ENCODE measurements at regions not wholly inside any gene's neighbourhood (a gene's known extent, or its start where the extent isn't known, plus 50 kb on each side); places are given as distances from the start of the nearest gene placed in this dataset.

DNA sequence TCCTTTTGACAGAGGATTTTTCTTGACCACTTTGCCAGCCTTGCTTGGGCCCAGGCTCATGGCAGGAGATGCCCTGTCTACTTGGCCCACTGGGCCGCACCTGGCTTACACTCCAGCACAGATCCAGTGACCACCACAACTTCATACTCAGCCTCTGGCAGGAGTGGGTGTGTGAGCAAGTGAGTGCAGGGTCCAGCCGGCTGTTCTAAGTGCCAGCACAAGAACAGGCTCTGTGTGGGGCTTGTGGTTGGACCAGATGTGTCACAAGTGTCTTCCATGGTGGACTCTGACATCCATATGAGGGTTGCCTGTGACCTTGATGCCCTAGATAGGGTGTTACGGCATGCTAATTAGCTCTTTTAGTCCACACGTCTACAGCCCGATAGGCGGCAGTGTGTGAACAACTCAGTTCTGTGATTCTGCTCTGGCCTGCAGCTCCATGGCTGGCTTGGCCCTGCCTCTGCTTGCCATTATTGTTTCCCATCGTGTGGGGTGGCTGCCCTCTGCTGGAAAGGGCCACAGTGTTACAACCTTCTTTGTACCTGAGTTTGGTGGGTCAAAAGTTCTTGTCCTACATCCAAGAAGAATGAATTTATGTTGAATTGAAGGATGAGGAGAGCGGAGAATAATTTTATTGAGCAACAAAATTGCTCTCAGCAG is 1089.1 kb downstream of the SLC6A15 start:
- no peak for TF ChIP-seq RFX5 (IDR thresholded peaks at IDR 0.05; ENCODE audit: borderline replicate concordance, low read depth, low read length)
- no peak for TF ChIP-seq POLR2AphosphoS5 (IDR thresholded peaks at IDR 0.05; ENCODE audit: low read depth, low read length)
- TF ChIP-seq RAD21 (IDR thresholded peaks at IDR 0.05 in 1 of 2, conservative IDR thresholded peaks at IDR 0.05 in 1 of 2; ENCODE audit: low read depth in 2 of 2, low read length in 2 of 2) = peak; percentile 99
- no peak for TF ChIP-seq EP300 (IDR thresholded peaks at IDR 0.05; ENCODE audit: borderline replicate concordance in 1 of 2, low read depth in 2 of 2, low read length in 2 of 2)
- TF ChIP-seq, protein P1, sequence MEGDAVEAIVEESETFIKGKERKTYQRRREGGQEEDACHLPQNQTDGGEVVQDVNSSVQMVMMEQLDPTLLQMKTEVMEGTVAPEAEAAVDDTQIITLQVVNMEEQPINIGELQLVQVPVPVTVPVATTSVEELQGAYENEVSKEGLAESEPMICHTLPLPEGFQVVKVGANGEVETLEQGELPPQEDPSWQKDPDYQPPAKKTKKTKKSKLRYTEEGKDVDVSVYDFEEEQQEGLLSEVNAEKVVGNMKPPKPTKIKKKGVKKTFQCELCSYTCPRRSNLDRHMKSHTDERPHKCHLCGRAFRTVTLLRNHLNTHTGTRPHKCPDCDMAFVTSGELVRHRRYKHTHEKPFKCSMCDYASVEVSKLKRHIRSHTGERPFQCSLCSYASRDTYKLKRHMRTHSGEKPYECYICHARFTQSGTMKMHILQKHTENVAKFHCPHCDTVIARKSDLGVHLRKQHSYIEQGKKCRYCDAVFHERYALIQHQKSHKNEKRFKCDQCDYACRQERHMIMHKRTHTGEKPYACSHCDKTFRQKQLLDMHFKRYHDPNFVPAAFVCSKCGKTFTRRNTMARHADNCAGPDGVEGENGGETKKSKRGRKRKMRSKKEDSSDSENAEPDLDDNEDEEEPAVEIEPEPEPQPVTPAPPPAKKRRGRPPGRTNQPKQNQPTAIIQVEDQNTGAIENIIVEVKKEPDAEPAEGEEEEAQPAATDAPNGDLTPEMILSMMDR (IDR thresholded peaks at IDR 0.05; ENCODE audit: control extremely low read depth in 1 of 3, insufficient read depth in 1 of 3, low read depth in 1 of 3, low read length in 3 of 3) = peak; percentile 85 to 98 (median 95)
- TF ChIP-seq YY1 (IDR thresholded peaks at IDR 0.05; ENCODE audit: low read depth, low read length) = peak; percentile 80
- no peak for TF ChIP-seq SP1 (IDR thresholded peaks at IDR 0.05; ENCODE audit: low read depth, low read length)
- TF ChIP-seq CEBPB (IDR thresholded peaks at IDR 0.05; ENCODE audit: low read depth, low read length) = no peak
- no peak for TF ChIP-seq JUND (IDR thresholded peaks at IDR 0.05; ENCODE audit: low read length)

All from H1 (cell line).